ENCODE measurements at regions not wholly inside any gene's neighbourhood (a gene's known extent, or its start where the extent isn't known, plus 50 kb on each side); places are given as distances from the start of the nearest gene placed in this dataset.

- TF ChIP-seq TAF1 (IDR thresholded peaks at IDR 0.05; ENCODE audit: borderline replicate concordance, low read depth, low read length) (no peak), POLR2A (IDR thresholded peaks at IDR 0.05; ENCODE audit: low read depth, low read length) (no peak)
Observed at GRCh38 chr4:62870451-62870850, 1538.8 kb downstream of the TECRL start.
